A673 (cell line): ENCODE measurements at regions not wholly inside any gene's neighbourhood (a gene's known extent, or its start where the extent isn't known, plus 50 kb on each side); places are given as distances from the start of the nearest gene placed in this dataset.
A peak's percentile ranks its signal among the peaks of the same experiment; 100 is the strongest.

Experiments used
- BruUV-seq: library from RNA; stranded (reverse); fragments of 400-500 nt; replicated peaks from 2 replicates; lab custom pipeline; 2021; lab: Mats Ljungman, UMichigan
- CTCF ChIA-PET: fragments of 300-600 bp; sonication (Branson Sonifier 250); formaldehyde crosslinking; loops from one replicate; lab custom pipeline; 2022; ENCODE audit warnings: antibody characterized with exemption; lab: Charles Lee
- POLR2A ChIA-PET: fragments of 300-600 bp; sonication (Branson Sonifier 250); formaldehyde crosslinking; loops from one replicate; lab custom pipeline; 2022; ENCODE audit warnings: antibody characterized with exemption; ENCODE audit not compliant: low non-redundant PET; lab: Charles Lee
- DNase-seq: peaks from one replicate; pipeline ENCODE4 v3.0.0-alpha.2; 2015; ENCODE audit warnings: low spot score
- H3K27ac ChIP-seq: fragments of 200-600 bp; sonication (generic); 2 replicates; pipeline ENCODE4 v1.5.1; 2016; ENCODE audit warnings: mixed run types, low read depth, mild to moderate bottlenecking, mixed read lengths, antibody characterized with exemption, low read length; ENCODE audit not compliant: poor library complexity, severe bottlenecking
- H3K27me3 ChIP-seq: fragments of 200-600 bp; sonication (generic); replicated peaks from 2 replicates; pipeline ENCODE4 v1.6.1; 2017; ENCODE audit warnings: mixed run types, low read depth, mild to moderate bottlenecking, mixed read lengths, antibody characterized with exemption, low read length; ENCODE audit not compliant: insufficient read depth, poor library complexity
- H3K36me3 ChIP-seq: fragments of 200-600 bp; sonication (generic); 2 replicates; pipeline ENCODE4 v1.6.1; 2016; ENCODE audit warnings: mixed run types, mild to moderate bottlenecking, mixed read lengths, antibody characterized with exemption, low read length; ENCODE audit not compliant: insufficient read depth, poor library complexity, severe bottlenecking
- H3K4me1 ChIP-seq: fragments of 200-600 bp; sonication (generic); 2 replicates; pipeline ENCODE4 v1.6.1; 2017; ENCODE audit warnings: mixed run types, mild to moderate bottlenecking, mixed read lengths, antibody characterized with exemption, low read length; ENCODE audit not compliant: insufficient read depth, poor library complexity, severe bottlenecking
- H3K4me3 ChIP-seq: fragments of 200-600 bp; sonication (generic); 2 replicates; pipeline ENCODE4 v1.5.1; 2016; ENCODE audit warnings: low read depth, mixed run types, mild to moderate bottlenecking, mixed read lengths, low read length; ENCODE audit not compliant: poor library complexity, severe bottlenecking
- H3K9me3 ChIP-seq: fragments of 200-600 bp; sonication (generic); 2 replicates; pipeline ENCODE4 v1.6.1; 2016; ENCODE audit warnings: mixed run types, low read depth, mild to moderate bottlenecking, mixed read lengths, antibody characterized with exemption, low read length; ENCODE audit not compliant: poor library complexity, severe bottlenecking
- EZH2 ChIP-seq: fragments of 200-600 bp; sonication (generic); IDR thresholded peaks from 2 replicates; pipeline ENCODE4 v1.6.1; 2017; ENCODE audit warnings: borderline replicate concordance, low read depth, mild to moderate bottlenecking, mixed read lengths, antibody characterized with exemption, low read length; ENCODE audit not compliant: poor library complexity, severe bottlenecking
- intact Hi-C: fragments of 100-400 bp; cut with micrococcal nuclease; formaldehyde crosslinking; loops from one replicate; pipeline ENCODE4 v1.10.0; 2022; ENCODE audit not compliant: unreplicated experiment
- TF ChIP-seq, protein P1 (sequence below): fragments of 300-800, 200-600 bp; sonication (generic); conservative IDR thresholded peaks from 2 replicates; pipeline ENCODE4 v1.5.1; 2017; ENCODE audit warnings: low read depth, mild to moderate bottlenecking, antibody characterized with exemption, low read length, moderate library complexity, mixed read lengths

- BruUV-seq = no TSS peak
- Histone ChIP-seq H3K4me1 (no peaks in the 10 kb centered on the region), H3K4me3 (no peak overlapping the region), H3K9me3 (no peaks in the 10 kb centered on the region), H3K36me3 (no peaks in the 10 kb centered on the region), H3K27me3 (no peaks in the 10 kb centered on the region), H3K27ac (no peak overlapping the region)
- TF ChIP-seq, protein P1, sequence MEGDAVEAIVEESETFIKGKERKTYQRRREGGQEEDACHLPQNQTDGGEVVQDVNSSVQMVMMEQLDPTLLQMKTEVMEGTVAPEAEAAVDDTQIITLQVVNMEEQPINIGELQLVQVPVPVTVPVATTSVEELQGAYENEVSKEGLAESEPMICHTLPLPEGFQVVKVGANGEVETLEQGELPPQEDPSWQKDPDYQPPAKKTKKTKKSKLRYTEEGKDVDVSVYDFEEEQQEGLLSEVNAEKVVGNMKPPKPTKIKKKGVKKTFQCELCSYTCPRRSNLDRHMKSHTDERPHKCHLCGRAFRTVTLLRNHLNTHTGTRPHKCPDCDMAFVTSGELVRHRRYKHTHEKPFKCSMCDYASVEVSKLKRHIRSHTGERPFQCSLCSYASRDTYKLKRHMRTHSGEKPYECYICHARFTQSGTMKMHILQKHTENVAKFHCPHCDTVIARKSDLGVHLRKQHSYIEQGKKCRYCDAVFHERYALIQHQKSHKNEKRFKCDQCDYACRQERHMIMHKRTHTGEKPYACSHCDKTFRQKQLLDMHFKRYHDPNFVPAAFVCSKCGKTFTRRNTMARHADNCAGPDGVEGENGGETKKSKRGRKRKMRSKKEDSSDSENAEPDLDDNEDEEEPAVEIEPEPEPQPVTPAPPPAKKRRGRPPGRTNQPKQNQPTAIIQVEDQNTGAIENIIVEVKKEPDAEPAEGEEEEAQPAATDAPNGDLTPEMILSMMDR = no peak
- TF ChIP-seq EZH2 = no peak
- CTCF ChIA-PET = no interaction called here
- intact Hi-C loops = no loop called here
- POLR2A ChIA-PET = no interaction called here
- DNase-seq = peak; percentile 6
Measured at GRCh38 chr3:146715170-146715569, 110.0 kb upstream of the PLSCR5 start.

DNA sequence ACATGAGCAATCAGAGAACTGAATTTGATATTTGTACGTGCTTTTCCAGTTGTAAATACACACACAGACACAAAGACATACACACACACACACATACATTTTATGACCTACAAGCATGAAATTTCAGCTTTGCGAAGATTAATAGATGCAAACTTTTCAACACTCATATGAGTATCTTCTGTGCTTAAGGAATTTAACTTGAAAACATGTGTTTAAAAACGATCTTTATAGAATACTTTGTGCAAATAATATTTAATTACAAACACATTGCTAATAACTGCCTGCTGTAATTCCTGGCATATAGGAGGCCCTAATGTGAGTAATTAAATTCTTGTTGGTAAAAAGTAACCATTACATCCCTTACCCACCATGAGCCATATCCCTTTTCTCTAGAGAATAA is 107.7 kb upstream of the PLSCR5 start:
- H3K4me1 ChIP-seq = no peaks in the 10 kb centered on the region
- H3K27me3 ChIP-seq = no peaks in the 10 kb centered on the region
- ChIA-PET CTCF (no interaction called here), POLR2A (no interaction called here)
- no TSS peak for BruUV-seq
- no peak for DNase-seq
- no peak overlapping the region for H3K27ac ChIP-seq
- no peak overlapping the region for H3K4me3 ChIP-seq
- intact Hi-C loops = no loop called here
- no peaks in the 10 kb centered on the region for H3K9me3 ChIP-seq
- H3K36me3 ChIP-seq = no peaks in the 10 kb centered on the region
- TF ChIP-seq, protein P1 = no peak
- TF ChIP-seq EZH2 = no peak

GRCh38 chr3:146709969-146710368 is 104.8 kb upstream of the PLSCR5 start:
- TF ChIP-seq EZH2 = no peak
- TF ChIP-seq, protein P1 = no peak
- ChIA-PET CTCF (no interaction called here), POLR2A (no interaction called here)
- no TSS peak for BruUV-seq
- Histone ChIP-seq H3K36me3 (no peaks in the 10 kb centered on the region), H3K4me1 (no peaks in the 10 kb centered on the region), H3K27me3 (no peaks in the 10 kb centered on the region), H3K9me3 (no peaks in the 10 kb centered on the region), H3K27ac (no peak overlapping the region), H3K4me3 (no peak overlapping the region)
- DNase-seq = no peak
- intact Hi-C loops = no loop called here
